GM21529 (cell line): ENCODE measurements at regions not wholly inside any gene's neighbourhood (a gene's known extent, or its start where the extent isn't known, plus 50 kb on each side); places are given as distances from the start of the nearest gene placed in this dataset.
"Not testable (repeated sequence)": the region's sequence is repeated elsewhere in the genome, so short reads cannot be mapped to it uniquely, and the experiment has no call there.

ENCODE experiments used
- ATAC-seq: cut with Tn5 transposase; IDR thresholded peaks from one replicate; pipeline ENCODE4 v1.9.1; 2021; ENCODE audit not compliant: unreplicated experiment

DNA sequence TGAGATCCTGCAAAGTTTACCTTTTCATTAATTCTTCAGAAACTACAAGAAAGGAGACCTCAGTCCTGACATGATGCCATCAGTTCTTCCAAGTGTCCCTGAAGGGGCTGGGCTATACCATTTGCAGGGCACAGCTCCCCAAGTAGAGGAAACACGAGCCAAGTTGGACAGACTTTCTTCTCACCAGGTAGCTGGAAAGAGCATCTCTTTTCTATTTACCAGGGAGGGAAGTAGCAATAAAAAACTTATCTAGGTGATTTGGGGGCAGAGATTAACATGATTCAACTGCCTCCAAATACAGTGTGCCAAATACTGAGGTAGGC, 103.9 kb upstream of the KCND3 start:
- ATAC-seq, result no peak

DNA sequence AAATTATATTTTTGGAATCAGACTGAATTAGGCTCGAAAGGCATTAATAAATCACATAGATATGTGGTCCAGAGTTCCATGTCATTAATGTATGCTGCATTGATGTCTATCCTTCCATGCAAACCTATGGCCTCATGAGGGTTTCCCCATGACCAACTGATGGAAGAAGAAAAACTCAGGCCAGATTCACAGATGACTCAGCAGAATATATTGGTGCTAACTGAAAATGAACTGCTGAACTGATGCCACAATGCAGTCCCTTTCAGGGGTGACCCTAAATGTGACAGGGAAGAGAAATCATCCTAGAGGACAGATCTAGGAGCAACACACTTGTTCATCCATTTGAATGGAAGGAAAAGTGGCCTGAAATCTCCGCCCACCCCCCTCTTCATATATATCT, 110.5 kb upstream of the KCND3 start:
- no peak for ATAC-seq

DNA sequence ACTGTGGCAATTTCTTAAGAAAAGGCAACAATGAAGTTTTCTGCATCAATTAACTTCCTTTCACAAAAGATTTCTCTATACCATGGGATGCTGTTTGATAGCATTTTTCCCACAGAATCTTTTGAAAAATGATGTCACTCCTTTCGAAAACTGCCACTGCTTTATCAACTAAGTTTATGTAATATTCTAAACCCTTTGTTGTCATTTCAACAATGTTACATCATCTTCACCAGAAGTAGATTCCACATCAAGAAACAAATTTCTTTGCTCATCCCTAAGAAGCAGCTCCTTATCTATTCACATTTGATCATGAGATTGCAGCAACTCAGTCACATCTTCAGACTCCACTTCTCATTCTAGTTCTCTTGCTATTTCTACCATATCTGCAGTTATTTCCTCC, 116.1 kb upstream of the KCND3 start:
- ATAC-seq, result no peak

DNA sequence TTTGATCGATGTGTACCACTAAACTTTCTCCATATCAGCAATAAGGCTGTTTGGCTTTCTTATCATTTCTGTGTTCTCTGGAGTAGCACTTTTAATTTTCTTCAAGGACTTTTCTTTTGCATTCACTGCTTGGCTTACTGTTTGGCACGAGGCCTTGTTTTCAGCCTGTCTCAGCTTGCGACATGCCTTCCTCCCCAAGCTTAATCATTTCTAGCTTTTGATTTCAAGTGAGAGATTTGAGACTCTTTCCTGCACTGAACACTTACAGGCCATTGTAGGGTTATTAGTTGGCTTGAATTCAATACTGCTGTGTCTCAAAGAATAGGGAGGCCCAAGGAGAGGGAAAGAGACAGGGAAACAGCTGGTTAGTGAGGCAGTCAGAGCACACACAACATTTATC, 120.6 kb upstream of the KCND3 start:
- ATAC-seq, result no peak

DNA sequence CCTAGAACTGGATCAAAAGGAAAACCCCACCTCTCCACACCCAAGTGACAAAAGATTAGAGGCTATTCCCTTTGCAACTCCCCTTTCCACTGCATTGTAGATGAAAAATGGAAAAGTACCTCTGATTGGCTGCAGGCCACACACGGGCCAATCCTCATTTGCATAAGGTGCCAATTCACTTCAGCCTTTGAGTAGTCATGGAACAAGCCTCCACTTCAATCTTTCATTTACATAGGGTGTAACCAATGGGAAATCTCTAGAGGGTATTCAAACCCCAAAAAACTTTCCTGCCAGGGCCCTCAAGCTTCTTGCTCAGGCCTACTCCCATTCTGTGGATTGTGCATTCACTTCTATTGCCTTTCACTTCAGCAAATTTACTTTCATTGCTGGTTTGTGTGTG, 122.3 kb upstream of the KCND3 start:
- ATAC-seq, result no peak

DNA sequence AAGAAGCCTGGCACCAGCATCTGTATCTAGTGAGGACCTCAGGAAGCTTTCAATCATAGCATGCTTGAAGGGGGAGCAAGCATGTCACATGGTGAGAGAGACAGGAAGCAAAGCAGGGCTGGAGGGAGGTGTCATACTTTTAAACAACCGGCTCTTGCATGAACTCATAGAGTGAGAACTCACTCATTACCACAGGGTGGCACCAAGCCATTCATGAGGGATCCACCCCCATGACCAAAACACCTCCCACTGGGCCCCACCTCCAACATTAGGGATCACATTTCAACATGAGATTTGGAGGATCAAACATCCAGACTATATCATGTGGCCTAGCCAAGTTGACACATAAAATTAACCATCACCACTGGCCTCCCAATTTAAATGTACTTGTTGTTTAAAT, 125.1 kb upstream of the KCND3 start:
- ATAC-seq, result no peak

DNA sequence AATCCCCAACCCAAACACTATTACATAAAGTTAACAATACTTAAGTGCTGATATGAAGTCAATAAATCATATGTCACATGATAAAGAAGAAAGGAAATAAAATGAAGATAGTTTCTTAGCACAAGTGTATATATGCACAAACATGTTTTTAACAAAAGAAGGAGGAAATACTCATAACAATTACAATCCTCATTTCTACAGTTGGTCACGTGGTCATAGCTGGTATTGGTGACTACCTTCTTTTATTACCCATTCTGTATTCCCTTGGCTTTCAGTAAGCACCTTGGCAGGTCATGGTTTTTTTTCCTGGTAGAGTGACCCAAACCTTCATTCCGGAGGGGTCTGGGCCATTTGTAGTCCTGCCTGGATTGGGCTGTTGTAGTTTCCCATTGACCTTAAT, 137.1 kb upstream of the KCND3 start:
- no peak for ATAC-seq

DNA sequence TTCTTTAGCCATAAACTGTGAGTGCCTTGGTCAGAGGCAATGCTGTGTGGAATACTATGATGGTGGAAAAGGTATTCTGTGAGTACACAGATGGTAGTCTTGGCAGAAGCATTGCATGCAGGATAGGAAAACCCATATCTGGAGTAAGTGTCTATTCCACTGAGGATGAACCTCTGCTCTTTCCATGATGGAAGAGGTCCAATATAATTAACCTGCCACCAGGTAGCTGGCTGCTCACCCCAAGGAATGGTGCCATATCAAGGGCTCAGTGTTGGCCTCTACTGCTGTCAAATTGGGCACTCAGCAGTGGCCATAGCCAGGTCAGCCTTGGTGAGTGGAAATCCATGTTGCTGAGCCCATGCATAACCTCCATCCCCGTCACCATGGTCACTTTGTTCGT, 138.1 kb upstream of the KCND3 start:
- not testable (repeated sequence) for ATAC-seq

DNA sequence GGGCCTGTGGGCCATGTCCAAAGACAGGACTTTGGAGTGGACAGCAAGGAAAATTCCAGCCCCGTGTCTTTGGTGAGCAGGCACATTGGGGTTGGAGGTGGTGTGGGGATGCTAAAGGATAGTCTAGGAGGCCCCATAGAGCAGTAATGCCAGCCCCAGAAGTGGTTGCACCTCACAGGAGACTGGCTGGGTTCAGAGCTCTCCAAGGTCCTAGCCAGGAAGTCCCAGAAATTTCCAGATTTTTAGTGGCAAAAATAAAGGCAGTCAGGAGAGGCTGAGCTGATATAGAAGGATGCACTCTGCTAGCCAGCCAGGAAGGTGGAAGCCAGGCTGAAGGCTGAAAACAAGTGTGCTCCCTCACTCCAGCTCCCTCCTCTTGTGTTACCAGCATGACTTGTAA, 144.0 kb upstream of the KCND3 start:
- ATAC-seq, result no peak

DNA sequence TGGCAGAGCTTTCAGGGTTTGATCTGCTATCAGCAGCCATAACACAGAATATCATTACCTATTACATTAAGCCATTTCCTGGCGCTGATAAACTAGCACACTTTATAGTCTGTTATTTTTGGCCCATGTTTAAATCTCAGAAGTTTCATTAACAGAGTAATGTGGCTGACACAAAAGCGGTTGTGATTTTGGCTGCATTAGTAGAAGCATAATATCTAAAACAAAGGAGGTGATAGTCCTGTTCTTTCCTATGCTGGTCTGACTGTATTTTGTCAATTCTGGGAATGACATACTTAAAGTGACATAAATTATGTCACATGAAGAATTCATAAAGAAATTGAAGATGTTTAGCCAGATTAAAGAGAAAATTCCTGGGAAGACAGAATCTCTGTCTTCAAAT, 151.3 kb upstream of the KCND3 start:
- no peak for ATAC-seq

DNA sequence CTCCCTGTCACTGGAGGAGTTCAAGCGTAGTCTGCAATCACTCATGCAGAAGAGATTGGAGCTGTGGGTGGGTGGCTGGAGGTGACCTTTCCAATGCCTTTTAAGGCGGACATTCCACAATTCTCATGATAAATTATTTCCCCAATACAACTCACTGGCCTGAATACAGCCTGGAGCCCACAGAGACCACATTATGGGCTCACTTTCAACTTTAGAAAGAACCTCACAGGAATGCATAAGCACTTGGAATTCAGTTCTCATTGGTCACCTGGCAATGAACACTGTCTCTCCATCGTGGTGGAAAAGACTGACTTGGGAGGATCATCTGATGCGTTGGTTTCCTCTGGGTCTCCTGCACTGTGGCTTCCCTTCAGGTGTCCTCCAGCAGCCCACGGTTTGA, 151.8 kb upstream of the KCND3 start:
- no peak for ATAC-seq

DNA sequence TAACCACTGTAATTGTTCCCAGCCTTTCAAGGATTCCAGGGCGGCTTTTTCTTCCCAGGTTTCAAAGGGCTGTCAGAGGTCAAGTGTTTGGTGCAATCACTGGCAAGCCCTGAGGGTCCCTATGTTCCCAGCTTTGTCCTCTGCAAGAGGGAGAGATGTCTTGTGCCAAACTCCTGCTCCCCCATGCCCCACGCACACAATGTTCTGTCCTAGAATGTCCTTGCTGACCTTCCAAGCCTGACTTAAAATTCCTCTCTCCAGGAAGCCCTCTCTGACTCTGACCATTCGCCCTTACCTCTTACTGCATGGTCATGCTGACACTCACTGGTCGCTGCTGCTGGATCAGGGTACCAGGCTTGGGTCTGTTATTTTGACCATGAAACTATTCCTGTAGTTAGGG, 152.5 kb upstream of the KCND3 start:
- no peak for ATAC-seq

DNA sequence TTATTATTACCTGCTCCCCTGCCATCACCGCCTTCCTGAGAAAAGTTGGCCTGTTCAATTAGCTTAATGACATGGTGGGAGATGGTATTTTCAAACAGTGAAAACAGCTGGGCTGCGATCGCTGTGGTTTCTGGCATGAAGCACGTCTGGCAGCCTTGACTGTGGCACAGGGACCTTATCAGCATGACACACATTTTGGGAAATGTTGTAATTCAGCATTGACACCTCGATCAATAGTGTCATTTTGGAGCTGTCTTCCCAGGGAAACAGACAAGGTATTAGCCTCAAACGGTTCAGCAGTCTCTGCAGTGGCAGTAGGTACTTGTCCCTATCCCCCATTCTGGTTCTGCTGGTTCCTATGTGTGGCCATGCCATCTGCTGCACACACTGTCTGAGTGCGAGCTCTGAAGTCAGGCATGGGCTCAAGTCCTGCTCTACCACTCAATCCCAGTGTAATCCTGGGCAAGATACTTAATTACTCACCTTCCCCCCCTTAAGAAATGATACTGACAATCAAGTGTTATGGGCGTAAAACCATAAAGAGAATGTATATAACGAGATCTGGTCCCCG, 154.5 kb upstream of the KCND3 start:
- no peak for ATAC-seq

DNA sequence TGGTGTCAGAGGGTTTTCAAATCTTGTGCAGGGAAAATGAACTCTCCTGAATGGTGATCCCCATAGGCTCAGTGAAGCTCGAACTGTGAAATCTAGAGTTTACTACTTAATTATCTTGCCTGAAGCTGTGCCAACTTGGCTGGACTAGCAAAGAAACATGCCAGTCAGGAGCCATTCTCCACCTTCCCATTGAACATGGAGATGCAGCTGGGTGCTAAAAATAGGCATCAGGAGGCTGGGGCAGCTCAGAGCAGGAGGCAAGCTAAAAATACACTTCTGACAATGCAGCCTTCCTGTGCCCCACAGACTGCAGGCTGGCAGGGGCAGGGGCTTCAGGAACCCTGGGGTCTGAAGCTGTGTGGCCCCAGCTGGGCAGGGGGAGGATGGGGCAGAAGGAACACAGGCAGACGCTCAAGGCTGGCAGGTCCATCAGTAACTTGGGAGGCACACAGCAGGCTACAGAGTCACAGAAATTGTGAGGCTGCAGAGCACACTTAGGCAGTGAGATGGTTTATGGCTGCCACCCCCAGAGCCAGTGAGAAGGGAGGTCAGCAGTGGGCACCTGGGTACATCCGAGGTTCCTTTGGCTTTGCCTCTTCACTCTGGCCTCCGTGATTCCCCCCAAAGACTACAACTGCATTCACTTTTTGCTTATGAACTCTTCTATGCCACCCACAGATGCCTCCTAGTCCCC, 155.4 kb upstream of the KCND3 start:
- ATAC-seq, result no peak

DNA sequence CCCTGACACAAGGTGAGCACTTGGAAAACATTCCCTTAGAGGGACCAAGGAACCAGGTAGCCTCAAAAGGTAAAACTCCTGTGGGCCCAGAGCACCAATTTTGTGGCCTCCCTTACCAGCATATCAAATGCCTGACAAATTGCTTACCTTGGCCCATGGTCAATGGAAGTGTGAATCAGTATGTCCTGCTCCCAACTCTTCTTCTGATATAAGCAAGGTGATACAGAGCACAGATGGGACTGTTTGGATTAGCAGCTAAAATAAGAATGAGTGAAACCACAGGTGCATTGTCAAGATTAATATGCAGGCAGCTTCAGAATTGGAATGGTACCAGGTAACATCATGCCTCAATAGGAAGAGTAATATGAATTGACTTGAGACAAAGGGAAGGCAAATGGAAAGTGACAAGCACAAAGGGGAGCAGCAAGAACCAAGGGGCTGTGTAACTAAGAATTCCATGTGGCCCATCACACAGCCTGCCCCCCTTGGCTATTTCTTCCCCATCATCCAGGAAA, 156.8 kb upstream of the KCND3 start:
- ATAC-seq, result no peak

DNA sequence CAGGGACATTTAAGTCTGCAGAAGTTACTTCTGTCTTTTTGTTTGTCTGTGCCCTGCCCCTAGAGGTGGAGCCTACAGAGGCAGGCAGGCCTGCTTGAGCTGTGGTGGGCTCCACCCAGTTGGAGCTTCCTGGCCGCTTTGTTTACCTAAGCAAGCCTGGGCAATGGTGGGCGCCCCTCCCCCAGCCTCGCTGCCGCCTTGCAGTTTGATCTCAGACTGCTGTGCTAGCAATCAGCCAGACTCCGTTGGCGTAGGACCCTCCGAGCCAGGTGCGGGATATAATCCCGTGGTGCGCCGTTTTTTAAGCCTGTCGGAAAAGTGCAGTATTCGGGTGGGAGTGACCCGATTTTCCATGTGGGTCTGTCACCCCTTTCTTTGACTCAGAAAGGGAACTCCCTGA, 170.7 kb upstream of the KCND3 start:
- not testable (repeated sequence) for ATAC-seq

DNA sequence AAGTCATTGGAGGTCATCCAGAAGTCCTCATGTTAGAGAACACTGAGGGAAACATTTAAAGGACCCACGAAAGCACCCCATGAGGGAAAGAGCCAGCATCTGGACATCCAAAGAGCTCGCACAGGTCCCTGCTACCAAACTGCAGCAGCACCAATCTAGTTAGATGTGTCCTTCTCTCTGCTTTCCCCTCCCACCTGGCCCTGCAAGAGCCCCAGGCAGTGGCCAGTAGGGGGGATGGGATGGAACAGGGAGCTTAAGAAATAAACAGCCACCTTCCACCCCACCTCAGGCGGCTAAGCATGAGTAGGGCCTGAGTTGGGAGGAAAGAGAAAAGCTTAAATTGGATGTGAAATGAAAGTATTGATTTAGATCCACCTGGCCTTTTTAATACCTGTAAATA, 175.9 kb upstream of the KCND3 start:
- no peak for ATAC-seq

DNA sequence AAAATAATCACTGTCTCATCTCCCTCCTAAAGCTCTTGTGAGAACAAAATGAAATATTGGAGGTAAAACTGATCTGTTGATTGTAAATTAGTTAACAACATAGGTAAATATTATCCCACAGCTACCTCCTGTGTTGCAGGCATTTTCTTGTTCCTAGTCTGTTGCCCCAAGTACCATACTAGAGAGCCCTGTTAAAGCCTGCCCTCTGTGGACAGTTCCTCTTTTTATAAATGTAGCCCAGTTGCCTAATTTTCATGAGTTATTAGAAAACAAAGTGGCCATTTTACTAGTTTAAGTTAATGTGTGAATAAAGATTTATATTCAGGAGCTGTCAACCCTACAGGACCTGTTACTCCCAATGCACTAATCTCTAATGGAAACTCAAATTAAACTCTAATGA, 180.0 kb upstream of the KCND3 start:
- ATAC-seq, result no peak

DNA sequence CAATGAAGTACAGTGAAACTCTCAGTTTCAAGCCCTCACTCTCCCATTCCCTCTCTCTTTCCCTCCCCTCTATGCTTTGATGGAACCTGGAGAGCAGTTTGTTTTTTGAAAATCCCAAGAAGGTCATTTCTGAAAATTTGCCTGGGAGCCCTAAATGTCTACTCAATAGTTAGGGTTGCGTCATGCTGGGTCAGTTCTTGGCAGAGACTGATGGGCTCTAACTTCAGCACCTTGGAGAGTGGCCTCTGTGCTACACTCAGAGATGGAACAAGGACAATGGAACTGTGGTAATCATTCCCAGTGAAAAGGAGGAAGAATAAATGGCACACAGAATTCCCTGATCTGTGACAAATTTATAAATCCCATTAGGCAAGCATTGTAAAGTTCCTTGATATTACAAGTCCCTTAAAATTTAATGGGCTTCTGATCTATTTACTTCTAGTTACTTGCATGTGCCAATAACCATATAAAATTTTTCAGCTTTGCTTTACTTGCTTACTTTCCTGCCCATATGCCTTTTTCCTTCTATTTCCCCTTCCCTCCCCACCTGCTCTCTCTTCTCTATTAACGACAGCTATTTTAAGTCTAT, 182.9 kb upstream of the KCND3 start:
- no peak for ATAC-seq

DNA sequence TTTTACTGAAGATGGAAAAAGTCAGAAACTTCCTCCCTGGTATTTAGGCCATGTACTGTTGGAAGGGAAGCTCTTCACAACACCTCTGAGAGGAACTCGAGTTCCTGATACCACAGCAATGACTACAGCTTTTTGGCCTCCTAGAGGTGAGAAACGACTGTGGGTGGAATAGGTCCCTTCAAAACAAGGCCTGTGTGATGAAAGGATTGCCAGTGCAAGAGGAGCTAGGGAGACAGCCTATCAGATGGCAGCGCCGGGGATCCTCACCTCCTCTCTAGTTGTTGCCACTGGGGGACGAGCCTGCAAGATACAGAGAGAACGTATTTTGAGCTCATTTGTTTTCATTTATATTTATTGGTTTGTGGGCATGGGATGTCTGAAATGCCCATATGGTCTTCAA, 187.8 kb upstream of the KCND3 start:
- no peak for ATAC-seq

DNA sequence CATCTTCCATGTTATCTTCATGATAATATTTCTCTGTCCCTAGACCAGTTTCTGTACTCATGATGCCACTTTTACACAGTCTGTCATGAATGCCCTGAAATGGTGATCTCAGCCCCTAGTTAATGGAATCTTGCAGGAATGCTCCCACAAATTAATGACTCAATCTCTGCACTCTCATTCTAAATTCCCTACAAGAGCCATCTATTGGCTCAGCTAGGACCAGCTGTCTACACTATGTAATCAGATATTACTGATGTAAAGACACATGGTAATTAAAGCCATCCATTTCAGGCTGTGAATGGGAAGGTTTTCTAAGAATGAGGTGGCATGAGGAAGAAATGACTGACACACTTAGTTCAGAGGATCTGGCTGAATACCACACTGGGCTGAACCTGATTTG, 199.1 kb upstream of the KCND3 start:
- ATAC-seq, result no peak

DNA sequence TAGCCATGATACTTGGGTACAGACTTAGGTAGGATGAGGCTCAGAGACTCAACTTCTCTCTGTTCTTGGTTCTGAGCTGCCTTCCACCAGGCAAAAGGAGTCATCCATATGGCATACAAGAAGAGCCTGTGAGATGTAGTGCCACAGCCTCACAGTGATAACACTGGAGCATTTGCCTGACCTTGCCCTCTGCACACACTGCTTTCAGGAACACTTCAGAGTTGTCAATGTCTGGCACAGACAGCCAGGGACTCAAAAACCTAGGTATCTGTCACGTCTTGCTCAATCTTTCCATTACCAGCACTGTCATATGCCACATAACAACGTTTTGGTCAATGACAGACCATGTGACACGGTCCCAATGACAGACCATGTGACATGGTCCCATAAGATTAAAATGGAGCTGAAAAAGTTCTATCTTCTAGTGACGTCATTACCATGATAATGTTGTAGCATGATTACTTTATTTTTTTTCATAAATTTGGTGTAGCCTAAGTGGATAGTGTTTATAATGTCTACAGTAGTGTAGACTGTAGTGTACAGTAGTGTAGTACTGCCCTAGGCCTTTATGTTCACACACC, 199.9 kb upstream of the CTTNBP2NL start:
- ATAC-seq, result no peak
